ENCODE measurements at regions not wholly inside any gene's neighbourhood (a gene's known extent, or its start where the extent isn't known, plus 50 kb on each side); places are given as distances from the start of the nearest gene placed in this dataset.
"Not testable (repeated sequence)": the region's sequence is repeated elsewhere in the genome, so short reads cannot be mapped to it uniquely, and the experiment has no call there.

GRCh38 chr12:91890742-91891141 is 254.9 kb downstream of the BTG1 start:
- H3K4me3 Mint-ChIP-seq: no peak overlapping the region
- H3K27ac Mint-ChIP-seq: no peak overlapping the region
- CTCF ChIA-PET: interaction anchor here (0.6 to 1.8 kb wide), 3 partner anchors 79 to 754 kb away, joined by 3 to 5 read pairs (median 3); no protein-coding TSS in a partner anchor
- H3K9me3 Mint-ChIP-seq: no peaks in the 10 kb centered on the region
- intact Hi-C loops (cut with micrococcal nuclease): no loop called here
- no peaks in the 10 kb centered on the region for H3K27me3 Mint-ChIP-seq (ENCODE audit: low read depth)
- no peak for DNase-seq
- H3K4me1 Mint-ChIP-seq (ENCODE audit: low read depth): peaks cover 4% of the 10 kb centered on the region
- no peaks in the 10 kb centered on the region for H3K36me3 Mint-ChIP-seq (ENCODE audit: low read depth)

DNA sequence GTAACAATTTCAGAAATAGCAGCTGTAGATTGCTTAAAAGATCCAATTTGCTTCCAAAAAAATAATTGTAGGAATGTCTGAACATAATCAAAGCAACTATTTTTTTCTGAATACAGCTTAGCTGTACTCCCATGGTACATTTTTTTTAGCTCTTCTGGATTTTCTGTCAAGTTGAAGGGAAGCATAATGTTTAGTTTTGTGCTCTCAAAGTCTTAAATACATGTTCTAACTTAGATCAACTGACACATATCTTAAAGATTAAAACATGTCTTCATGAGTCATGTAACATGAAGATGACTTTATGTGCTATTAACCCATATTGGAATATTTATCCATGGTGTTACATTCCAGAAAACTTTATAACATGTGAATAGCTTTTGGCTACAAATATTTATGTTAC is 255.7 kb downstream of the BTG1 start:
- CTCF ChIA-PET: interaction anchor here (0.6 to 1.0 kb wide), 2 partner anchors 9 to 314 kb away, joined by 3 to 4 read pairs; no protein-coding TSS in a partner anchor
- Mint-ChIP-seq H3K27me3 (ENCODE audit: low read depth) (no peaks in the 10 kb centered on the region), H3K4me3 (no peak overlapping the region), H3K9me3 (no peaks in the 10 kb centered on the region), H3K27ac (no peak overlapping the region), H3K36me3 (ENCODE audit: low read depth) (no peaks in the 10 kb centered on the region), H3K4me1 (ENCODE audit: low read depth) (peaks cover 4% of the 10 kb centered on the region)
- DNase-seq: no peak
- intact Hi-C loops (cut with micrococcal nuclease): no loop called here

DNA sequence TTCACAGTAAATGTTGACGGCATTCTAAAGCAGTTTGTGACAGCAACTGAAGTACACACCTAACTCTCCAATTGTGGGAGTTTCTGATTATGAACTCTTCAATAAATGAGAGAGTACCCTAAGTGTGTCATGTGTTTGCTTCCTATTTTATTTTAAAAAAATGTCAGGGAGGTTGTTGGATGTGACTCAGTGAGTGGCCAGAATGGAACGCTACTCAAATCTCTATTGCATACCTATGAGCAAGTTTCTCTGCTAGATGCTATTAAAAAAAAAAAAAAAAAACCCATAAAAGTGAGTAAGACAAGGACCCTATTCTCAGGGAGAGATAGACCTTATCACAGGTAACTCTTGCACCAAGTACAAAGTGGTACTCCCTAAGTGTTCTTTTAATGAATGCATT is 256.6 kb downstream of the BTG1 start:
- Mint-ChIP-seq H3K4me1 (ENCODE audit: low read depth) (peaks cover 7% of the 10 kb centered on the region), H3K36me3 (ENCODE audit: low read depth) (no peaks in the 10 kb centered on the region), H3K27me3 (ENCODE audit: low read depth) (no peaks in the 10 kb centered on the region), H3K4me3 (no peak overlapping the region), H3K9me3 (no peaks in the 10 kb centered on the region), H3K27ac (no peak overlapping the region)
- intact Hi-C loops (cut with micrococcal nuclease): no loop called here
- no peak for DNase-seq
- CTCF ChIA-PET: interaction anchor here (1.0 kb wide), 1 partner anchor 8 kb away, joined by 4 read pairs; no protein-coding TSS in a partner anchor

GRCh38 chr12:91887957-91888356 is 257.7 kb downstream of the BTG1 start:
- Mint-ChIP-seq H3K27ac (no peak overlapping the region), H3K36me3 (ENCODE audit: low read depth) (no peaks in the 10 kb centered on the region), H3K4me3 (no peak overlapping the region), H3K4me1 (ENCODE audit: low read depth) (peaks cover 7% of the 10 kb centered on the region), H3K27me3 (ENCODE audit: low read depth) (no peaks in the 10 kb centered on the region), H3K9me3 (no peaks in the 10 kb centered on the region)
- DNase-seq: no peak
- CTCF ChIA-PET: interaction anchor here (0.8 kb wide), 1 partner anchor 215 kb away, joined by 4 read pairs; no protein-coding TSS in a partner anchor
- intact Hi-C loops (cut with micrococcal nuclease): no loop called here

DNA sequence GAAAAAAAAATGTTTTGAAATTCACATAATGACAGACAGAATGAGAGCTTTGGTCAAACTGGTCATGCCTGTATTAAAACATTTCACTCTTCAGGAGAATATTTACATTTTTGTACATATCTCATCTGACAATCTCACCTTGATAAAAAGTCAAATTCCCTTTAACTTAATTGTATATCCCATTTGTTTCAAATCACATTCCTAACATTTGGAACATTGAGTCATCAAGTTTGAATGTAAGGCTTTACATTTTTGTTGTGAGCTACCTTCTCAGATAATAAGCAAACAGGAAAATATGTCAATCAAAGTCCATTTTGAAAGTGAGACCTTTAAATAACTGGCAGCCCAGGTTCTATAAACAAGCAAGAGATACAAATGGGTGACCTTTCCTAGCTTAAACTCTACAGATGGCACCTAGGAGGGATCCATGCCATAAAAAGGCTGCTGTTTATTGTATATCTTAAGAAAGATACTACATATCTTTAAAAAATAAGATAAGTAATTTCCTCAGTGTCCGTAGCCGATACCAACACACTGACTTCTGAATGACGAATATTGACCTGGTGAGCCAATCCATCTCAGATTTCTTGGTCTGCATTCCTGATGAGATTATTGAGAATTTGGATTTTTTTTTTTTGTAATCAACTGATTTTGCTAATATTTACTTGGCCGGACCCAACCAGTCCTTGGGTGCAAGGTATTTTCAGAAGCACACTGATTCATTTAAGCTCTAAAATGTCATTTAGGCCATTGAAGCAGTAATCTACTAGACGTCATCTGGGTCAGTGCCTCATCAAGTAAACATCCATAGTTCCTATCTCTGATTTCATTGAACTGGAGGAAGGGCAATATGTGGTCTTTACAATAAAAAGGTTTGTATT is 259.6 kb downstream of the BTG1 start:
- H3K36me3 Mint-ChIP-seq (ENCODE audit: low read depth): no peaks in the 10 kb centered on the region

DNA sequence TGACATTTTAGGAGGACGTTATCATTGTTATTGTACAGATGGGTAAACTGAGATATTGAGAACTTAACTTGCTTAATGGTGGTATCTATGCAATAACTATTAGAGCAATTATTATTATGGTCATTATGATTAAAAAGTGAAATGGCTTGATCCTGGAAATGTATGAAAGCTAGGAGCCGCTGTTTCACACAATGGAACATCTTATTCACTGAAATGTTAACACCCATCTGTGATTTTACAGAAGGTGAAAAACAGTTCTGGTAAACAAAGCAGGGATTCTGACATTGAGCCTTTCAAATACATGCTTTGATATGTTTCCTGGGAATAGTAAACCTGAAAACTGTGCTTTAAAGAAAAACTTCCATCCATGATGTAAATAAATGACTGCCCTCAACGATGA is 261.4 kb downstream of the BTG1 start:
- intact Hi-C loops (cut with micrococcal nuclease): no loop called here
- peaks cover 24% of the 10 kb centered on the region for H3K4me1 Mint-ChIP-seq (ENCODE audit: low read depth)
- DNase-seq: no peak
- no peaks in the 10 kb centered on the region for H3K9me3 Mint-ChIP-seq
- H3K27me3 Mint-ChIP-seq (ENCODE audit: low read depth): no peaks in the 10 kb centered on the region
- H3K27ac Mint-ChIP-seq: no peak overlapping the region
- no peaks in the 10 kb centered on the region for H3K36me3 Mint-ChIP-seq (ENCODE audit: low read depth)
- H3K4me3 Mint-ChIP-seq: no peak overlapping the region
- CTCF ChIA-PET: interaction anchor here (1.2 to 1.4 kb wide), 2 partner anchors 13 to 73 kb away, joined by 3 to 5 read pairs; no protein-coding TSS in a partner anchor

More for the DNA sequence above, 259.6 kb downstream of the BTG1 start:
- no peaks in the 10 kb centered on the region for H3K9me3 Mint-ChIP-seq
- intact Hi-C loops (cut with micrococcal nuclease): no loop called here
- H3K4me1 Mint-ChIP-seq (ENCODE audit: low read depth): peaks cover 10% of the 10 kb centered on the region
- H3K4me3 Mint-ChIP-seq: no peak overlapping the region
- no peak overlapping the region for H3K27ac Mint-ChIP-seq
- no peaks in the 10 kb centered on the region for H3K27me3 Mint-ChIP-seq (ENCODE audit: low read depth)
- CTCF ChIA-PET: no interaction called here
- DNase-seq: no peak

- Mint-ChIP-seq H3K4me1 (ENCODE audit: low read depth) (peaks cover 28% of the 10 kb centered on the region), H3K36me3 (ENCODE audit: low read depth) (no peaks in the 10 kb centered on the region), H3K27ac (no peak overlapping the region), H3K4me3 (no peak overlapping the region), H3K27me3 (ENCODE audit: low read depth) (no peaks in the 10 kb centered on the region), H3K9me3 (no peaks in the 10 kb centered on the region)
- intact Hi-C loops (cut with micrococcal nuclease): no loop called here
- CTCF ChIA-PET: interaction anchor here (0.7 to 1.4 kb wide), 5 partner anchors 13 to 199 kb away, joined by 3 to 5 read pairs (median 3); no protein-coding TSS in a partner anchor
- no peak for DNase-seq
Measured at GRCh38 chr12:91883811-91884210, 261.8 kb downstream of the BTG1 start.

GRCh38 chr12:91882910-91883309 is 262.7 kb downstream of the BTG1 start:
- H3K27ac Mint-ChIP-seq: no peak overlapping the region
- DNase-seq: no peak

GRCh38 chr12:91880528-91880927 is 265.1 kb downstream of the BTG1 start:
- Mint-ChIP-seq H3K27ac (no peak overlapping the region), H3K9me3 (no peaks in the 10 kb centered on the region), H3K4me3 (no peak overlapping the region), H3K27me3 (ENCODE audit: low read depth) (no peaks in the 10 kb centered on the region), H3K36me3 (ENCODE audit: low read depth) (no peaks in the 10 kb centered on the region), H3K4me1 (ENCODE audit: low read depth) (peaks cover 58% of the 10 kb centered on the region)
- CTCF ChIA-PET: interaction anchor here (0.5 to 1.0 kb wide), 2 partner anchors 9 to 75 kb away, joined by 3 to 4 read pairs; no protein-coding TSS in a partner anchor
- DNase-seq: no peak
- intact Hi-C loops (cut with micrococcal nuclease): no loop called here

More at GRCh38 chr12:91882910-91883309, 262.7 kb downstream of the BTG1 start:
- CTCF ChIA-PET: interaction anchor here (0.6 to 1.4 kb wide), 6 partner anchors 70 to 430 kb away, joined by 3 to 5 read pairs (median 3); no protein-coding TSS in a partner anchor
- Mint-ChIP-seq H3K27me3 (ENCODE audit: low read depth) (no peaks in the 10 kb centered on the region), H3K4me1 (ENCODE audit: low read depth) (peaks cover 35% of the 10 kb centered on the region), H3K4me3 (no peak overlapping the region), H3K9me3 (no peaks in the 10 kb centered on the region), H3K36me3 (ENCODE audit: low read depth) (no peaks in the 10 kb centered on the region)
- intact Hi-C loops (cut with micrococcal nuclease): no loop called here

DNA sequence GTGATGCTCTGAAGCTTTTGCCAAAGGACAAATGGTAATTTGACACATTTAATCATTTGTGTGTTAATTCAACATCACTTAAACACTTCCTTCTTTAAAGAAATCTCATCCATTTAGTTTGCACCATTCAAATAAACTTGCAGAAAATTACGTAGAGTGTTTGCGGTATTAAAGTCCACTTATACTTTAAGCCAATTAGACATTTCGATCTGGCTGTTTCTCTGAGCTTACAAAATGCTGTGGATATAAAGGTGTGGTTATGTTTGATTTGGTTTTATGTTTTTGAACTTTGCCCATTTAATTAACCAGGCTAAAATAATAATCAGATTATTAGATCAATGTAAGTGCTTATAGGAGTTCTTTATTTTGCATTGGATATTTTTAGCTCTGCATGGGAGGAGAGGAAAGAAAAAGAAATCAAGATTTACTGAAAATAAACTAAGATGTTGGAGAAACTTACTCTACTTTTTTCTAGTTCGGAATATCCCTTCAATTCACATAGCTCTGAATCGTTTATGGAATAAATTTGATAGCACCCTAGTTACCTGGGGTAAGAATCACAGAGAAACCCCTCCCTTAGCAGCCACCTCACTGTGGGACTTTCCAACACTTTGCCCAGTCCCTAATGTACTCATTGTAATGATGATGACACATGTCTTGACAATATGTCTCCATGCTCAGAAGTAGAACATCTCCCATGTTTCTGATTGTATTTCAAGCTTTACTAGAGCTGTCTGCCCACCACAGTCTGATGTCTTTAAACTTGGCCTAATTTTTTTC is 268.0 kb downstream of the BTG1 start:
- peak; percentile 75 for DNase-seq
- Mint-ChIP-seq H3K4me1 (ENCODE audit: low read depth) (peaks cover 67% of the 10 kb centered on the region), H3K4me3 (peak overlapping the region; percentile 67), H3K27me3 (ENCODE audit: low read depth) (no peaks in the 10 kb centered on the region), H3K36me3 (ENCODE audit: low read depth) (peaks cover 3% of the 10 kb centered on the region), H3K9me3 (peaks cover 5% of the 10 kb centered on the region), H3K27ac (peak overlapping the region; percentile 94)
- intact Hi-C loops (cut with micrococcal nuclease): loop anchor here (1.0 to 10.0 kb wide), 16 partner anchors 26 to 1050 kb away; partner anchors contain the start of gene EEA1
- CTCF ChIA-PET: interaction anchor here (0.8 kb wide), 1 partner anchor 66 kb away, joined by 3 read pairs; no protein-coding TSS in a partner anchor

- peaks cover 6% of the 10 kb centered on the region for H3K9me3 Mint-ChIP-seq
- CTCF ChIA-PET: no interaction called here
- H3K27me3 Mint-ChIP-seq (ENCODE audit: low read depth): no peaks in the 10 kb centered on the region
- peak overlapping the region; percentile 94 for H3K27ac Mint-ChIP-seq
- H3K4me1 Mint-ChIP-seq (ENCODE audit: low read depth): peaks cover 67% of the 10 kb centered on the region
- peak; percentile 94 for DNase-seq
- peaks cover 3% of the 10 kb centered on the region for H3K36me3 Mint-ChIP-seq (ENCODE audit: low read depth)
- peak overlapping the region; percentile 67 for H3K4me3 Mint-ChIP-seq
- intact Hi-C loops (cut with micrococcal nuclease): loop anchor here (1.0 to 10.0 kb wide), 15 partner anchors 26 to 1050 kb away; partner anchors contain the start of gene EEA1
Measured at GRCh38 chr12:91877022-91877421, 268.6 kb downstream of the BTG1 start.

DNA sequence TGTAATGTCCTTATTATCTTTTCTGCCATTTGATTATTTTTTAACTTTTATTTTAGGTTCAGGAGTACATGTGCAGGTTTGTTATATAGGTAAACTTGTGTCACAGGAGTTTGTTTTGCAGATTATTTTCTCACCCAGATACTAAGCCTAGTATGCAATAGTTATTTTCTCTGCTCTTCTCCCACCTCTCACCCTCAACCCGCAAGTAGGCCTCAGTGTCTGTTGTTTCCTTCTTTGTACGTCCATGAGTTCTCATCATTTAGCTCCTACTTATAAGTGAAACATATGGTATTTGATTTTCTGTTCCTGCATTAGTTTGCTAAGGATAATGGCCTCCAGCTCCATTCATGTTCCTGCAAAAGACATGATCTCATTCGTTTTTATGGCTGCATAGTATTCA is 270.0 kb downstream of the BTG1 start:
- intact Hi-C loops (cut with micrococcal nuclease): loop anchor here (2.0 to 10.0 kb wide), 8 partner anchors 159 to 1052 kb away; partner anchors contain the start of gene EEA1
- not testable (repeated sequence) for H3K4me3 Mint-ChIP-seq; H3K36me3 Mint-ChIP-seq (ENCODE audit: low read depth); DNase-seq; H3K9me3 Mint-ChIP-seq; H3K27me3 Mint-ChIP-seq (ENCODE audit: low read depth)
- peaks cover 77% of the 10 kb centered on the region for H3K4me1 Mint-ChIP-seq (ENCODE audit: low read depth)
- H3K27ac Mint-ChIP-seq: peak overlapping the region; percentile 94
- CTCF ChIA-PET: interaction anchor here (0.9 to 1.6 kb wide), 2 partner anchors 9 to 10 kb away, joined by 3 read pairs; no protein-coding TSS in a partner anchor

Measured in activated naive CD4-positive, alpha-beta T cell treated with anti-CD3 and anti-CD28 coated beads for 36 hours (primary cell).